Progenitor cell of endocrine pancreas (in vitro differentiated cells): ENCODE measurements at regions not wholly inside any gene's neighbourhood (a gene's known extent, or its start where the extent isn't known, plus 50 kb on each side); places are given as distances from the start of the nearest gene placed in this dataset.

Experiments used
- DNase-seq: peaks from one replicate; pipeline ENCODE4 v3.0.0; 2021; ENCODE audit warnings: low spot score; ENCODE audit not compliant: unreplicated experiment
- H3K27ac Mint-ChIP-seq: 2 replicates; pipeline ENCODE4 v1.8.0; 2021; ENCODE audit warnings: mild to moderate bottlenecking, moderate library complexity, mixed read lengths
- H3K27me3 Mint-ChIP-seq: 2 replicates; pipeline ENCODE4 v1.8.0; 2021; ENCODE audit warnings: mixed read lengths
- H3K36me3 Mint-ChIP-seq: 2 replicates; pipeline ENCODE4 v1.8.0; 2022; ENCODE audit warnings: mixed read lengths; ENCODE audit not compliant: insufficient read depth
- H3K4me1 Mint-ChIP-seq: 2 replicates; pipeline ENCODE4 v1.8.0; 2021; ENCODE audit warnings: low read depth, mixed read lengths
- H3K4me3 Mint-ChIP-seq: 2 replicates; pipeline ENCODE4 v1.8.0; 2021; ENCODE audit warnings: low read depth, mild to moderate bottlenecking, moderate library complexity, mixed read lengths
- H3K9me3 Mint-ChIP-seq: 2 replicates; pipeline ENCODE4 v1.8.0; 2021; ENCODE audit warnings: low read depth, mixed read lengths
- CTCF ChIP-seq: fragments of 200-600 bp; sonication (generic); IDR thresholded peaks from one replicate; pipeline ENCODE4 v1.5.0; 2021; ENCODE audit warnings: antibody characterized with exemption, mild to moderate bottlenecking; ENCODE audit not compliant: unreplicated experiment

- no peak for DNase-seq
- no peaks in the 10 kb centered on the region for H3K36me3 Mint-ChIP-seq
- TF ChIP-seq CTCF = no peak
- no peaks in the 10 kb centered on the region for H3K9me3 Mint-ChIP-seq
- H3K4me1 Mint-ChIP-seq = no peaks in the 10 kb centered on the region
- H3K4me3 Mint-ChIP-seq = no peak overlapping the region
- H3K27ac Mint-ChIP-seq = no peak overlapping the region
- no peaks in the 10 kb centered on the region for H3K27me3 Mint-ChIP-seq
These were observed 1273.8 kb upstream of the ADGRB3 start for GRCh38 chr6:67361264-67361663.

- Mint-ChIP-seq H3K4me1 (no peaks in the 10 kb centered on the region), H3K36me3 (no peaks in the 10 kb centered on the region), H3K9me3 (no peaks in the 10 kb centered on the region), H3K27me3 (no peaks in the 10 kb centered on the region), H3K27ac (no peak overlapping the region), H3K4me3 (no peak overlapping the region)
- no peak for TF ChIP-seq CTCF
- DNase-seq = no peak
These were observed 1276.8 kb upstream of the ADGRB3 start for GRCh38 chr6:67358241-67358640.

GRCh38 chr6:67353861-67354260 is 1281.2 kb upstream of the ADGRB3 start:
- TF ChIP-seq CTCF = no peak
- Mint-ChIP-seq H3K27me3 (no peaks in the 10 kb centered on the region), H3K4me3 (no peak overlapping the region), H3K4me1 (no peaks in the 10 kb centered on the region), H3K27ac (no peak overlapping the region), H3K9me3 (no peaks in the 10 kb centered on the region), H3K36me3 (no peaks in the 10 kb centered on the region)
- DNase-seq = no peak

- no peaks in the 10 kb centered on the region for H3K9me3 Mint-ChIP-seq
- no peak for DNase-seq
- H3K27me3 Mint-ChIP-seq = no peaks in the 10 kb centered on the region
- no peaks in the 10 kb centered on the region for H3K4me1 Mint-ChIP-seq
- no peaks in the 10 kb centered on the region for H3K36me3 Mint-ChIP-seq
- no peak overlapping the region for H3K4me3 Mint-ChIP-seq
- TF ChIP-seq CTCF = no peak
- no peak overlapping the region for H3K27ac Mint-ChIP-seq
These were observed 1282.4 kb upstream of the ADGRB3 start for GRCh38 chr6:67352717-67353116.

GRCh38 chr6:67350729-67351128 is 1284.4 kb upstream of the ADGRB3 start:
- Mint-ChIP-seq H3K4me3 (no peak overlapping the region), H3K9me3 (no peaks in the 10 kb centered on the region), H3K36me3 (no peaks in the 10 kb centered on the region), H3K27me3 (no peaks in the 10 kb centered on the region), H3K4me1 (no peaks in the 10 kb centered on the region), H3K27ac (no peak overlapping the region)
- no peak for DNase-seq
- no peak for TF ChIP-seq CTCF
